Loucy (cell line): ENCODE measurements at regions not wholly inside any gene's neighbourhood (a gene's known extent, or its start where the extent isn't known, plus 50 kb on each side); places are given as distances from the start of the nearest gene placed in this dataset.

Source experiments
- EZH2phosphoT487 ChIP-seq: fragments of 200-600 bp; IDR thresholded peaks from 2 replicates; pipeline ENCODE4 v1.6.1; 2018; ENCODE audit warnings: antibody characterized with exemption, mild to moderate bottlenecking, moderate library complexity, borderline replicate concordance
- TF ChIP-seq, protein P1 (sequence below): fragments of 200-600 bp; sonication (generic); conservative IDR thresholded peaks from 2 replicates; pipeline ENCODE4 v1.5.1; 2014; ENCODE audit warnings: mild to moderate bottlenecking, antibody characterized with exemption, low read length

DNA sequence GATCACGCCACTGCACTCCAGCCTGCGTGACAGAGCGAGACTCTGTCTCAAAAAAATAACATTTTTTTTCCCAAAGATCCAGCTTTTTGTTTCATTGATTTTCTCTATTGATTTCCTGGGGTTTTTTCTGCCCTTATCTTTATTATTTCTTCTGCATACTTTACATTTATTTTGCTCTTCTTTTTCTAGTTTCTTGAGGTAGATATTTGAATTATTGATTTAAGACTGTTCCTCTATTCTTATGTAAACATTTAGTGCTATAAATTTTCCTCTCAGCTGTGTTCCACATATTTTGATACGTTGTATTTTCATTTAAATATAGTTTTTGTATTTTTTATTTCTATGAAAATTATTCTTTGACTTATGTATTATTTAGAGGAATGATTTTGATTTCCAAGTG, 89.8 kb downstream of the TEX51 start:
- TF ChIP-seq, protein P1, sequence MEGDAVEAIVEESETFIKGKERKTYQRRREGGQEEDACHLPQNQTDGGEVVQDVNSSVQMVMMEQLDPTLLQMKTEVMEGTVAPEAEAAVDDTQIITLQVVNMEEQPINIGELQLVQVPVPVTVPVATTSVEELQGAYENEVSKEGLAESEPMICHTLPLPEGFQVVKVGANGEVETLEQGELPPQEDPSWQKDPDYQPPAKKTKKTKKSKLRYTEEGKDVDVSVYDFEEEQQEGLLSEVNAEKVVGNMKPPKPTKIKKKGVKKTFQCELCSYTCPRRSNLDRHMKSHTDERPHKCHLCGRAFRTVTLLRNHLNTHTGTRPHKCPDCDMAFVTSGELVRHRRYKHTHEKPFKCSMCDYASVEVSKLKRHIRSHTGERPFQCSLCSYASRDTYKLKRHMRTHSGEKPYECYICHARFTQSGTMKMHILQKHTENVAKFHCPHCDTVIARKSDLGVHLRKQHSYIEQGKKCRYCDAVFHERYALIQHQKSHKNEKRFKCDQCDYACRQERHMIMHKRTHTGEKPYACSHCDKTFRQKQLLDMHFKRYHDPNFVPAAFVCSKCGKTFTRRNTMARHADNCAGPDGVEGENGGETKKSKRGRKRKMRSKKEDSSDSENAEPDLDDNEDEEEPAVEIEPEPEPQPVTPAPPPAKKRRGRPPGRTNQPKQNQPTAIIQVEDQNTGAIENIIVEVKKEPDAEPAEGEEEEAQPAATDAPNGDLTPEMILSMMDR, result no peak
- no peak for TF ChIP-seq EZH2phosphoT487
